Panc1 (cell line): ENCODE measurements at regions not wholly inside any gene's neighbourhood (a gene's known extent, or its start where the extent isn't known, plus 50 kb on each side); places are given as distances from the start of the nearest gene placed in this dataset.

Experiments
- ATAC-seq: fragments of 200-7000 bp; cut with Tn5 transposase; 2 replicates; pipeline ENCODE4 v1.9.1; 2020; ENCODE audit warnings: mild to moderate bottlenecking, moderate library complexity
- BruUV-seq: library from RNA; stranded (reverse); fragments of 400-500 nt; replicated peaks from 2 replicates; lab custom pipeline; 2021; lab: Mats Ljungman, UMichigan
- CTCF ChIA-PET: fragments of 300-600 bp; sonication (Branson Sonifier 250); formaldehyde crosslinking; loops from one replicate; lab custom pipeline; 2022; ENCODE audit warnings: antibody characterized with exemption; lab: Charles Lee
- POLR2A ChIA-PET: fragments of 300-600 bp; sonication (Branson Sonifier 250); formaldehyde crosslinking; loops from one replicate; lab custom pipeline; 2022; ENCODE audit warnings: antibody characterized with exemption; lab: Charles Lee
- DNase-seq: peaks from one replicate; pipeline ENCODE4 v3.0.0-alpha.2; 2010; ENCODE audit warnings: low read depth, low spot score
- H3K27ac ChIP-seq: 2 replicates; pipeline ENCODE4 v1.5.1; 2011; ENCODE audit warnings: mild to moderate bottlenecking, low read length, inconsistent platforms
- H3K27me3 ChIP-seq: fragments of 200-500 bp; sonication (Bioruptor generic); 2 replicates; pipeline ENCODE4 v1.6.0; 2014; ENCODE audit warnings: low read length, inconsistent platforms; ENCODE audit not compliant: control insufficient read depth, insufficient read depth
- H3K36me3 ChIP-seq: fragments of 200-500 bp; sonication (Bioruptor generic); 2 replicates; pipeline ENCODE4 v1.5.1; 2014; ENCODE audit warnings: inconsistent platforms, mild to moderate bottlenecking, low read length, moderate library complexity; ENCODE audit not compliant: control insufficient read depth, insufficient read depth
- H3K4me1 ChIP-seq: 2 replicates; pipeline ENCODE4 v1.5.1; 2011; ENCODE audit warnings: inconsistent platforms, mild to moderate bottlenecking, low read length, moderate library complexity; ENCODE audit not compliant: control insufficient read depth, insufficient read depth
- H3K4me3 ChIP-seq, 2 experiments: 2 replicates each; pipeline ENCODE4 v1.5.1; 2011 to 2012; ENCODE audit warnings: low read depth in 2 of 2, low read length in 2 of 2, mild to moderate bottlenecking in 2 of 2, inconsistent platforms in 1 of 2, moderate library complexity in 1 of 2
- H3K9me3 ChIP-seq: fragments of 200-500 bp; sonication (Bioruptor generic); 2 replicates; pipeline ENCODE4 v1.5.1; 2014; ENCODE audit warnings: low read depth, mild to moderate bottlenecking, inconsistent platforms, low read length, moderate library complexity; ENCODE audit not compliant: control insufficient read depth, insufficient read depth
- CTCF ChIP-seq: fragments of 450-650 bp; IDR thresholded peaks from 2 replicates; pipeline ENCODE4 v1.5.1; 2017; ENCODE audit warnings: mild to moderate bottlenecking
- POLR2AphosphoS5 ChIP-seq: IDR thresholded peaks from 2 replicates; pipeline ENCODE4 v1.6.1; 2012; ENCODE audit warnings: mild to moderate bottlenecking, low read depth, low read length, moderate library complexity
- REST ChIP-seq, 2 experiments: IDR thresholded peaks; 2 replicates each; pipeline ENCODE4 v1.6.1; 2011 to 2012; ENCODE audit warnings: low read depth in 2 of 2, control low read depth in 1 of 2, low read length in 1 of 2, mild to moderate bottlenecking in 1 of 2, moderate library complexity in 1 of 2; ENCODE audit not compliant: insufficient read depth in 1 of 2
- SIN3A ChIP-seq: IDR thresholded peaks from 2 replicates; pipeline ENCODE4 v1.6.1; 2012; ENCODE audit warnings: low read depth, mild to moderate bottlenecking, low read length, moderate library complexity, borderline replicate concordance; ENCODE audit not compliant: insufficient read depth
- TCF7L2 ChIP-seq: IDR thresholded peaks from 2 replicates; pipeline ENCODE4 v1.6.1; 2011; ENCODE audit warnings: mild to moderate bottlenecking, low read depth, low read length, inconsistent platforms
- in situ Hi-C: cut with HindIII; loops from 2 replicates; pipeline ENCODE4 v1.10.0; 2016; ENCODE audit warnings: low sequenced_read_pairs, low pct_unique_long_range_greater_than_20kb
- intact Hi-C: fragments of 100-400 bp; cut with micrococcal nuclease; formaldehyde crosslinking; loops from one replicate; pipeline ENCODE4 v1.10.0; 2022; ENCODE audit not compliant: unreplicated experiment

- Histone ChIP-seq H3K27ac (no peak overlapping the region), H3K4me1 (no peaks in the 10 kb centered on the region), H3K36me3 (no peaks in the 10 kb centered on the region), H3K27me3 (no peaks in the 10 kb centered on the region), H3K9me3 (no peaks in the 10 kb centered on the region), H3K4me3 (no peak overlapping the region)
- POLR2A ChIA-PET: no interaction called here
- no peak for ATAC-seq
- in situ Hi-C loops (no loop called here), intact Hi-C loops (no loop called here)
- TF ChIP-seq REST (IDR thresholded peaks at IDR 0.05; ENCODE audit: insufficient read depth in 1 of 2, low read depth in 2 of 2, low read length in 1 of 2) (no peak), TCF7L2 (no peak), CTCF (no peak), POLR2AphosphoS5 (no peak), SIN3A (no peak)
- CTCF ChIA-PET: no interaction called here
- no peak for DNase-seq
- BruUV-seq: no TSS peak
Measured at GRCh38 chr13:85521657-85522056, 277.6 kb downstream of the SLITRK6 start.

GRCh38 chr13:85520445-85520844 is 278.8 kb downstream of the SLITRK6 start:
- Histone ChIP-seq H3K27ac (no peak overlapping the region), H3K4me1 (no peaks in the 10 kb centered on the region), H3K4me3 (no peak overlapping the region), H3K36me3 (no peaks in the 10 kb centered on the region), H3K27me3 (no peaks in the 10 kb centered on the region), H3K9me3 (no peaks in the 10 kb centered on the region; the same call in 1 of the 2 replicates)
- intact Hi-C loops: no loop called here
- POLR2A ChIA-PET: no interaction called here
- TF ChIP-seq SIN3A (no peak), REST (IDR thresholded peaks at IDR 0.05; ENCODE audit: insufficient read depth in 1 of 2, low read depth in 2 of 2, low read length in 1 of 2) (no peak), CTCF (no peak), POLR2AphosphoS5 (no peak), TCF7L2 (no peak)
- DNase-seq (no peak), ATAC-seq (no peak)
- in situ Hi-C loops: no loop called here
- BruUV-seq: no TSS peak
- CTCF ChIA-PET: no interaction called here
